HL-60 (cell line): ENCODE measurements at regions not wholly inside any gene's neighbourhood (a gene's known extent, or its start where the extent isn't known, plus 50 kb on each side); places are given as distances from the start of the nearest gene placed in this dataset.

Source experiments
- DNase-seq, 2 experiments: peaks; one replicate each; pipeline ENCODE4 v3.0.0-alpha.2; 2010 to 2020; ENCODE audit warnings: low read depth in 1 of 2, low spot score in 1 of 2
- H3K27ac ChIP-seq: fragments of 250-450 bp; sonication (Bioruptor Pico); replicated peaks from 2 replicates; pipeline ENCODE4 v1.5.1; 2020; ENCODE audit warnings: mild to moderate bottlenecking, moderate library complexity
- H3K27me3 ChIP-seq: fragments of 250-450 bp; sonication (Bioruptor Pico); 2 replicates; pipeline ENCODE4 v1.5.1; 2021; ENCODE audit warnings: mild to moderate bottlenecking, moderate library complexity; ENCODE audit not compliant: insufficient read depth, poor library complexity, severe bottlenecking
- H3K4me3 ChIP-seq: replicated peaks from 2 replicates; pipeline ENCODE4 v1.5.1; 2011; ENCODE audit warnings: mild to moderate bottlenecking, control low read depth, low read length; ENCODE audit not compliant: insufficient read depth
- CTCF ChIP-seq: IDR thresholded peaks from one replicate; pipeline ENCODE4 v1.5.1; 2011; ENCODE audit warnings: low read length, control low read depth, inconsistent platforms; ENCODE audit not compliant: insufficient read depth
- GABPA ChIP-seq: IDR thresholded peaks from 2 replicates; pipeline ENCODE4 v1.6.1; 2012; ENCODE audit warnings: low read depth
- POLR2AphosphoS5 ChIP-seq: IDR thresholded peaks from 2 replicates; pipeline ENCODE4 v1.6.1; 2012; ENCODE audit warnings: low read depth
- REST ChIP-seq: IDR thresholded peaks from 2 replicates; pipeline ENCODE4 v1.6.1; 2012; ENCODE audit warnings: low read depth; ENCODE audit not compliant: insufficient replicate concordance
- SPI1 ChIP-seq: IDR thresholded peaks from 2 replicates; pipeline ENCODE4 v1.6.1; 2012; ENCODE audit warnings: low read depth, mild to moderate bottlenecking, borderline replicate concordance

GRCh38 chr2:83850071-83850725, 608.9 kb downstream of the SUCLG1 start:
- H3K27ac ChIP-seq, result no peak overlapping the region
- H3K4me3 ChIP-seq, result no peak overlapping the region
- TF ChIP-seq CTCF (no peak), SPI1 (no peak), REST (no peak), GABPA (no peak), POLR2AphosphoS5 (no peak)
- H3K27me3 ChIP-seq, result no peaks in the 10 kb centered on the region
- DNase-seq, result no peak

- no peak for TF ChIP-seq GABPA
- TF ChIP-seq POLR2AphosphoS5, result no peak
- no peak for TF ChIP-seq REST
- no peak for TF ChIP-seq SPI1
- no peak for TF ChIP-seq CTCF
- DNase-seq, result no peak
These were observed 614.6 kb downstream of the SUCLG1 start for GRCh38 chr2:83844490-83844889.

GRCh38 chr2:83842421-83842820, 616.7 kb downstream of the SUCLG1 start:
- no peak overlapping the region for H3K27ac ChIP-seq
- H3K4me3 ChIP-seq, result no peak overlapping the region
- no peaks in the 10 kb centered on the region for H3K27me3 ChIP-seq
- no peak for TF ChIP-seq SPI1
- no peak for TF ChIP-seq CTCF
- no peak for TF ChIP-seq REST
- no peak for TF ChIP-seq GABPA
- no peak for TF ChIP-seq POLR2AphosphoS5
- no peak for DNase-seq

More at GRCh38 chr2:83844490-83844889, 614.6 kb downstream of the SUCLG1 start:
- Histone ChIP-seq H3K27me3 (no peaks in the 10 kb centered on the region), H3K27ac (no peak overlapping the region), H3K4me3 (no peak overlapping the region)
